IMR-90 (cell line): ENCODE measurements at regions not wholly inside any gene's neighbourhood (a gene's known extent, or its start where the extent isn't known, plus 50 kb on each side); places are given as distances from the start of the nearest gene placed in this dataset.

Source experiments
- ATAC-seq: fragments of 200-7000 bp; cut with Tn5 transposase; 2 replicates; pipeline ENCODE4 v1.9.1; 2020; ENCODE audit warnings: low read depth, mild to moderate bottlenecking, moderate library complexity
- BruUV-seq: library from RNA; stranded (reverse); fragments of 400-500 nt; replicated peaks from 2 replicates; lab custom pipeline; 2021; lab: Mats Ljungman, UMichigan
- CTCF ChIA-PET: fragments of 300-600 bp; formaldehyde crosslinking; extraction: SDS; loops from one replicate; lab custom pipeline; 2021; ENCODE audit warnings: antibody characterized with exemption; lab: Yijun Ruan, JAX
- POLR2A ChIA-PET: fragments of 300-600 bp; sonication (Branson Sonifier 250); formaldehyde crosslinking; loops from one replicate; lab custom pipeline; 2022; ENCODE audit warnings: antibody characterized with exemption; ENCODE audit not compliant: unreplicated experiment; lab: Charles Lee
- DNase-seq: peaks from one replicate; pipeline ENCODE4 v3.0.0; 2013
- H2AFZ ChIP-seq: replicated peaks from 2 replicates; pipeline ENCODE3; 2013; ENCODE audit warnings: low read length, mild to moderate bottlenecking; ENCODE audit not compliant: poor library complexity
- H2AK5ac ChIP-seq: 2 replicates; pipeline ENCODE4 v1.6.1; 2013; ENCODE audit warnings: low read depth, low read length, inconsistent platforms
- H2AK9ac ChIP-seq: replicated peaks from 2 replicates; pipeline ENCODE3; 2013; ENCODE audit warnings: mild to moderate bottlenecking, low read depth, low read length, moderate library complexity; ENCODE audit not compliant: poor library complexity
- H2BK120ac ChIP-seq: 2 replicates; pipeline ENCODE4 v1.6.1; 2013; ENCODE audit warnings: low read depth, low read length, inconsistent platforms
- H2BK15ac ChIP-seq: 3 replicates; pipeline ENCODE4 v1.6.1; 2013; ENCODE audit warnings: low read depth, low read length, inconsistent platforms
- H2BK20ac ChIP-seq: 2 replicates; pipeline ENCODE4 v1.6.1; 2013; ENCODE audit warnings: low read depth, mild to moderate bottlenecking, inconsistent platforms, low read length, moderate library complexity
- H2BK5ac ChIP-seq: 2 replicates; pipeline ENCODE4 v1.6.1; 2013; ENCODE audit warnings: mild to moderate bottlenecking, low read depth, low read length, inconsistent platforms; ENCODE audit not compliant: poor library complexity, severe bottlenecking
- H3K14ac ChIP-seq: replicated peaks from 2 replicates; pipeline ENCODE4 v1.6.1; 2013; ENCODE audit warnings: low read depth, low read length, inconsistent platforms
- H3K18ac ChIP-seq: 2 replicates; pipeline ENCODE4 v1.6.1; 2013; ENCODE audit warnings: low read depth, low read length, control low read depth
- H3K23ac ChIP-seq: 2 replicates; pipeline ENCODE4 v1.6.1; 2013; ENCODE audit warnings: low read depth, low read length, inconsistent platforms
- H3K27ac ChIP-seq: 2 replicates; pipeline ENCODE4 v1.5.1; 2013; ENCODE audit warnings: mild to moderate bottlenecking, control low read depth, low read length; ENCODE audit not compliant: insufficient read depth
- H3K27me3 ChIP-seq: 2 replicates; pipeline ENCODE4 v1.6.1; 2013; ENCODE audit warnings: low read length; ENCODE audit not compliant: control insufficient read depth, insufficient read depth
- H3K36me3 ChIP-seq: 2 replicates; pipeline ENCODE4 v1.6.1; 2013; ENCODE audit warnings: low read length, mixed read lengths; ENCODE audit not compliant: control insufficient read depth, insufficient read depth
- H3K4ac ChIP-seq: 2 replicates; pipeline ENCODE4 v1.6.1; 2013; ENCODE audit warnings: low read depth, low read length, inconsistent platforms
- H3K4me1 ChIP-seq: 2 replicates; pipeline ENCODE4 v1.6.1; 2013; ENCODE audit warnings: low read length, mixed read lengths; ENCODE audit not compliant: control insufficient read depth, insufficient read depth
- H3K4me2 ChIP-seq: 2 replicates; pipeline ENCODE4 v1.6.1; 2013; ENCODE audit warnings: low read depth, mild to moderate bottlenecking, control low read depth, low read length, moderate library complexity
- H3K4me3 ChIP-seq: 2 replicates; pipeline ENCODE4 v1.5.1; 2013; ENCODE audit warnings: low read depth, mild to moderate bottlenecking, control low read depth, low read length, moderate library complexity; ENCODE audit not compliant: insufficient read depth
- H3K56ac ChIP-seq: 2 replicates; pipeline ENCODE4 v1.6.1; 2013; ENCODE audit warnings: low read length, inconsistent platforms; ENCODE audit not compliant: insufficient read depth; ENCODE audit errors: extremely low read depth
- H3K79me1 ChIP-seq, 2 experiments: 2 replicates each; pipeline ENCODE4 v1.6.1; 2013; ENCODE audit warnings: low read length in 2 of 2, inconsistent platforms in 1 of 2, low read depth in 1 of 2
- H3K9ac ChIP-seq: 2 replicates; pipeline ENCODE4 v1.6.1; 2013; ENCODE audit warnings: low read depth, low read length, control low read depth
- H3K9me1 ChIP-seq: 2 replicates; pipeline ENCODE4 v1.6.1; 2013; ENCODE audit warnings: low read length, inconsistent platforms; ENCODE audit not compliant: insufficient read depth
- H3K9me3 ChIP-seq: 2 replicates; pipeline ENCODE4 v1.6.1; 2013; ENCODE audit warnings: low read length; ENCODE audit not compliant: control insufficient read depth, insufficient read depth
- H4K20me1 ChIP-seq: 2 replicates; pipeline ENCODE4 v1.6.1; 2013; ENCODE audit warnings: low read length, inconsistent platforms; ENCODE audit not compliant: insufficient read depth
- H4K5ac ChIP-seq: 2 replicates; pipeline ENCODE4 v1.6.1; 2013; ENCODE audit warnings: mild to moderate bottlenecking, low read depth, low read length, control low read depth
- H4K8ac ChIP-seq, 2 experiments: 2 replicates each; pipeline ENCODE4 v1.6.1; 2013; ENCODE audit warnings: low read depth in 2 of 2, low read length in 2 of 2, control low read depth in 1 of 2, inconsistent platforms in 1 of 2
- H4K91ac ChIP-seq: 2 replicates; pipeline ENCODE4 v1.6.1; 2013; ENCODE audit warnings: low read depth, low read length, inconsistent platforms; ENCODE audit not compliant: insufficient read depth
- BHLHE40 ChIP-seq: fragments of 150-350 bp; IDR thresholded peaks from 2 replicates; pipeline ENCODE4 v1.6.1; 2016; ENCODE audit warnings: mild to moderate bottlenecking, low read depth, low read length
- CEBPB ChIP-seq: IDR thresholded peaks from 2 replicates; pipeline ENCODE4 v1.6.1; 2012; ENCODE audit warnings: low read depth, low read length, improper control_type of control experiment
- CHD1 ChIP-seq: IDR thresholded peaks from 2 replicates; pipeline ENCODE4 v1.6.1; 2012; ENCODE audit warnings: low read depth, low read length, improper control_type of control experiment
- FOS ChIP-seq: fragments of 150-350 bp; IDR thresholded peaks from 2 replicates; pipeline ENCODE4 v1.6.1; 2016; ENCODE audit warnings: low read depth, low read length
- MAFK ChIP-seq: IDR thresholded peaks from 2 replicates; pipeline ENCODE4 v1.6.1; 2012; ENCODE audit warnings: low read depth, low read length, improper control_type of control experiment
- MAZ ChIP-seq: IDR thresholded peaks from 2 replicates; pipeline ENCODE4 v1.6.1; 2012; ENCODE audit warnings: low read depth, mild to moderate bottlenecking, low read length, improper control_type of control experiment, moderate library complexity, borderline replicate concordance
- MXI1 ChIP-seq: IDR thresholded peaks from 2 replicates; pipeline ENCODE4 v1.6.1; 2012; ENCODE audit warnings: low read depth, mild to moderate bottlenecking, low read length, moderate library complexity, borderline replicate concordance
- NFE2L2 ChIP-seq: fragments of 150-350 bp; IDR thresholded peaks from 2 replicates; pipeline ENCODE4 v1.6.1; 2016; ENCODE audit warnings: low read depth, mild to moderate bottlenecking, low read length
- RCOR1 ChIP-seq: IDR thresholded peaks from 2 replicates; pipeline ENCODE4 v1.6.1; 2012; ENCODE audit warnings: mild to moderate bottlenecking, low read length, improper control_type of control experiment; ENCODE audit not compliant: insufficient replicate concordance
- RFX5 ChIP-seq: IDR thresholded peaks from 2 replicates; pipeline ENCODE4 v1.8.0; 2012; ENCODE audit warnings: low read depth, mild to moderate bottlenecking, low read length, moderate library complexity
- SMC3 ChIP-seq: fragments of 150-350 bp; IDR thresholded peaks from 2 replicates; pipeline ENCODE4 v1.6.1; 2016; ENCODE audit warnings: low read depth, mild to moderate bottlenecking, antibody characterized with exemption, low read length, moderate library complexity
- WGBS, 2 experiments: methylation state at CpG; one replicate each; pipeline versions ENCODE4 v1.1.5 to v1.1.7; 2013; ENCODE audit warnings: missing lambda C conversion rate in 2 of 2; ENCODE audit not compliant: insufficient read length in 1 of 2; ENCODE audit errors: extremely low coverage in 2 of 2; 5-methylcytosine and 5-hydroxymethylcytosine counted together
- dilution Hi-C: fragments of 300-500 bp; cut with HindIII; formaldehyde crosslinking; loops from one replicate; pipeline ENCODE4 v1.14.3; 2018; ENCODE audit warnings: low sequenced_read_pairs; ENCODE audit not compliant: unreplicated experiment
- in situ Hi-C: fragments of 300-500 bp; cut with MboI; formaldehyde crosslinking; loops from 3 replicates; pipeline ENCODE4 v1.14.3; 2019; ENCODE audit warnings: low sequenced_read_pairs, inconsistent platforms, mixed read lengths
- intact Hi-C: fragments of 100-400 bp; cut with micrococcal nuclease; formaldehyde crosslinking; loops from 2 replicates; pipeline ENCODE4 v1.10.0; 2022
- TF ChIP-seq, protein P1 (sequence below): fragments of 150-350 bp; IDR thresholded peaks from 2 replicates; pipeline ENCODE4 v1.6.1; 2017; ENCODE audit warnings: mild to moderate bottlenecking, antibody characterized with exemption, low read length, low read depth
- TF ChIP-seq, protein P2 (sequence below): conservative IDR thresholded peaks from 2 replicates; pipeline ENCODE4 v1.5.1; 2012; ENCODE audit warnings: mild to moderate bottlenecking, low read depth, low read length, improper control_type of control experiment
- TF ChIP-seq, protein P3 (sequence below): fragments of 150-350 bp; IDR thresholded peaks from 2 replicates; pipeline ENCODE4 v1.6.1; 2016; ENCODE audit warnings: low read depth, mild to moderate bottlenecking, low read length, moderate library complexity, borderline replicate concordance

DNA sequence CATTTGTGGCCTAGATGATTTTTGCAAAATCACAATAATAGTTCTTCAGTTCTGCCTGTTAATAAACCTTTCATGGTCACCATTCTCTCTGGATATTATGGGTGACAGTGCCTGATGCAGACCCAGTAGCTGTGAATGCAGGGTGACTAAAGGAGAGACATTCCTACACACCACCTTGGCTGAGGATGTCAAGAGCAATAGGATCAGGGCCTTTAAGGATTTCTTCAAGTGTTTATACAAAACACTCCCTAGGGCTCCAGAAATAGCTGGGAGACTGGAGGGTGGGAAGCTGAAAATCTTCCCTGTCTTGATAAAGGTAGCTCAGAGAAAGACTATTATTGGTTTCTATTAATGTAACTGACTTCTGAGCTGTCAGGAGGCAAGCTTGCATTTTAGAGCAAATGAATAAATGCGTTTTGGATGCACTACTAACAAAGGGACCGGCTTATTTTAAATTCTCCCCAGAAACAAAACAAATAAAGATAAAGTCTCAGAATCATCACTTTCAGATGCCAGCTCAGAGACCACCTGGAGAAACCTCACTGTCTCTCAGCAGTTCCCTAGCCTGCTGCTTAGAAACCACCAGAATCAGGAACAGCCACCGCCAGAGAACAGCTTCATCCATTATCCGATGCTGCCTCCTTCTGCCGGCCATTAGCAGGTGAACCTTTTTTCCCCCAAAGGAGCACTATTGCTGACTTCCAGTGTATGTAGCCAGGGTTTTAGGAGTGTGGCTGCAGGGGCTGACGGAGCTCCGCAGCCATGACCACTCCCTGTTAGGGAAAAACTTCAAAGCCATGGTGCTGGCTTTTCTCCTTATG, 171.4 kb upstream of the DYNLRB2 start:
- H2AK5ac ChIP-seq = no peak overlapping the region
- H4K20me1 ChIP-seq = no peaks in the 10 kb centered on the region
- H3K27me3 ChIP-seq = no peaks in the 10 kb centered on the region
- no peak overlapping the region for H2AFZ ChIP-seq
- H4K91ac ChIP-seq = no peak overlapping the region
- H3K4me3 ChIP-seq = no peak overlapping the region
- H3K36me3 ChIP-seq = no peaks in the 10 kb centered on the region
- WGBS, 2 experiments = no CpG with 5 or more reads among the region's 7 CpGs
- no peak overlapping the region for H3K27ac ChIP-seq
- no peak overlapping the region for H2BK20ac ChIP-seq
- no peak overlapping the region for H2BK120ac ChIP-seq
- no peak overlapping the region for H2BK15ac ChIP-seq
- ChIA-PET CTCF (interaction anchor here (0.6 to 2.6 kb wide), 6 partner anchors 8 to 372 kb away, joined by 3 to 7 read pairs (median 4); no protein-coding TSS in a partner anchor), POLR2A (interaction anchor here (0.6 kb wide), 1 partner anchor 10 kb away, joined by 3 read pairs; no protein-coding TSS in a partner anchor)
- intact Hi-C loops = loop anchor here (1.0 to 5.0 kb wide), 2 partner anchors 372 to 767 kb away; partner anchors contain the start of gene MAF
- no peak overlapping the region for H3K4me2 ChIP-seq
- no peaks in the 10 kb centered on the region for H3K9me3 ChIP-seq
- no peaks in the 10 kb centered on the region for H3K4me1 ChIP-seq
- ATAC-seq (peak; percentile 98), DNase-seq (peak; percentile 60)
- H3K56ac ChIP-seq = no peak overlapping the region
- BruUV-seq = no TSS peak
- no peak overlapping the region for H3K14ac ChIP-seq
- in situ Hi-C loops = no loop called here
- dilution Hi-C loops = no loop called here
- no peak overlapping the region for H3K9ac ChIP-seq
- H4K8ac ChIP-seq = no peak overlapping the region
- no peak overlapping the region for H3K23ac ChIP-seq
- H3K9me1 ChIP-seq = no peaks in the 10 kb centered on the region
- no peak overlapping the region for H2BK5ac ChIP-seq
- no peak overlapping the region for H3K4ac ChIP-seq
- no peaks in the 10 kb centered on the region for H3K79me1 ChIP-seq
- H4K5ac ChIP-seq = no peak overlapping the region
- no peak overlapping the region for H2AK9ac ChIP-seq
- H3K18ac ChIP-seq = no peak overlapping the region
- TF ChIP-seq, protein P1, sequence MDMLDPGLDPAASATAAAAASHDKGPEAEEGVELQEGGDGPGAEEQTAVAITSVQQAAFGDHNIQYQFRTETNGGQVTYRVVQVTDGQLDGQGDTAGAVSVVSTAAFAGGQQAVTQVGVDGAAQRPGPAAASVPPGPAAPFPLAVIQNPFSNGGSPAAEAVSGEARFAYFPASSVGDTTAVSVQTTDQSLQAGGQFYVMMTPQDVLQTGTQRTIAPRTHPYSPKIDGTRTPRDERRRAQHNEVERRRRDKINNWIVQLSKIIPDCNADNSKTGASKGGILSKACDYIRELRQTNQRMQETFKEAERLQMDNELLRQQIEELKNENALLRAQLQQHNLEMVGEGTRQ = no peak
- TF ChIP-seq MAZ (no peak), NFE2L2 (no peak), RCOR1 (no peak), MXI1 (no peak), SMC3 (peak; percentile 94), FOS (no peak), RFX5 (no peak), CHD1 (no peak), CEBPB (no peak), MAFK (no peak), BHLHE40 (no peak)
- TF ChIP-seq, protein P2, sequence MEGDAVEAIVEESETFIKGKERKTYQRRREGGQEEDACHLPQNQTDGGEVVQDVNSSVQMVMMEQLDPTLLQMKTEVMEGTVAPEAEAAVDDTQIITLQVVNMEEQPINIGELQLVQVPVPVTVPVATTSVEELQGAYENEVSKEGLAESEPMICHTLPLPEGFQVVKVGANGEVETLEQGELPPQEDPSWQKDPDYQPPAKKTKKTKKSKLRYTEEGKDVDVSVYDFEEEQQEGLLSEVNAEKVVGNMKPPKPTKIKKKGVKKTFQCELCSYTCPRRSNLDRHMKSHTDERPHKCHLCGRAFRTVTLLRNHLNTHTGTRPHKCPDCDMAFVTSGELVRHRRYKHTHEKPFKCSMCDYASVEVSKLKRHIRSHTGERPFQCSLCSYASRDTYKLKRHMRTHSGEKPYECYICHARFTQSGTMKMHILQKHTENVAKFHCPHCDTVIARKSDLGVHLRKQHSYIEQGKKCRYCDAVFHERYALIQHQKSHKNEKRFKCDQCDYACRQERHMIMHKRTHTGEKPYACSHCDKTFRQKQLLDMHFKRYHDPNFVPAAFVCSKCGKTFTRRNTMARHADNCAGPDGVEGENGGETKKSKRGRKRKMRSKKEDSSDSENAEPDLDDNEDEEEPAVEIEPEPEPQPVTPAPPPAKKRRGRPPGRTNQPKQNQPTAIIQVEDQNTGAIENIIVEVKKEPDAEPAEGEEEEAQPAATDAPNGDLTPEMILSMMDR = peak; percentile 86
- TF ChIP-seq, protein P3, sequence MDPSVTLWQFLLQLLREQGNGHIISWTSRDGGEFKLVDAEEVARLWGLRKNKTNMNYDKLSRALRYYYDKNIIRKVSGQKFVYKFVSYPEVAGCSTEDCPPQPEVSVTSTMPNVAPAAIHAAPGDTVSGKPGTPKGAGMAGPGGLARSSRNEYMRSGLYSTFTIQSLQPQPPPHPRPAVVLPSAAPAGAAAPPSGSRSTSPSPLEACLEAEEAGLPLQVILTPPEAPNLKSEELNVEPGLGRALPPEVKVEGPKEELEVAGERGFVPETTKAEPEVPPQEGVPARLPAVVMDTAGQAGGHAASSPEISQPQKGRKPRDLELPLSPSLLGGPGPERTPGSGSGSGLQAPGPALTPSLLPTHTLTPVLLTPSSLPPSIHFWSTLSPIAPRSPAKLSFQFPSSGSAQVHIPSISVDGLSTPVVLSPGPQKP = no peak
